BJ (cell line): ENCODE measurements at regions not wholly inside any gene's neighbourhood (a gene's known extent, or its start where the extent isn't known, plus 50 kb on each side); places are given as distances from the start of the nearest gene placed in this dataset.
A peak's percentile ranks its signal among the peaks of the same experiment; 100 is the strongest.
"Not testable (repeated sequence)": the region's sequence is repeated elsewhere in the genome, so short reads cannot be mapped to it uniquely, and the experiment has no call there.

ENCODE experiments used
- CTCF ChIA-PET: fragments of 350-600 bp; formaldehyde crosslinking; extraction: SDS; loops from one replicate; lab custom pipeline; 2021; ENCODE audit warnings: antibody characterized with exemption, inconsistent platforms; lab: Yijun Ruan, JAX
- POLR2A ChIA-PET: fragments of 300-600 bp; sonication (Branson Sonifier 250); formaldehyde crosslinking; extraction: SDS; loops from one replicate; lab custom pipeline; 2021; ENCODE audit warnings: antibody characterized with exemption; lab: Charles Lee
- DNase-seq: peaks from one replicate; pipeline ENCODE4 v3.0.0-alpha.2; 2011; ENCODE audit warnings: low read depth
- H3K27me3 ChIP-seq: 2 replicates; pipeline ENCODE4 v1.6.0; 2011; ENCODE audit warnings: low read length; ENCODE audit not compliant: control insufficient read depth, insufficient read depth
- H3K36me3 ChIP-seq: 2 replicates; pipeline ENCODE4 v1.5.1; 2011; ENCODE audit warnings: low read length; ENCODE audit not compliant: control insufficient read depth, insufficient read depth
- H3K4me3 ChIP-seq: 2 replicates; pipeline ENCODE4 v1.5.1; 2011; ENCODE audit warnings: low read depth, mild to moderate bottlenecking, control low read depth, low read length
- CTCF ChIP-seq: IDR thresholded peaks from 2 replicates; pipeline ENCODE4 v1.5.1; 2011; ENCODE audit warnings: low read depth, mild to moderate bottlenecking, control low read depth, inconsistent platforms, low read length, moderate library complexity; ENCODE audit not compliant: insufficient read depth

GRCh38 chr12:119931402-119931801, 54.3 kb upstream of the CIT start:
- Histone ChIP-seq H3K36me3 (no peaks in the 10 kb centered on the region), H3K4me3 (no peak overlapping the region), H3K27me3 (no peaks in the 10 kb centered on the region)
- TF ChIP-seq CTCF, result no peak
- ChIA-PET CTCF (no interaction called here), POLR2A (no interaction called here)
- DNase-seq, result no peak

- POLR2A ChIA-PET, result no interaction called here
Measured at GRCh38 chr12:119932921-119933320, 55.8 kb upstream of the CIT start.

GRCh38 chr12:119934780-119935179, 54.3 kb upstream of the BICDL1 start:
- H3K27me3 ChIP-seq, DNase-seq, H3K36me3 ChIP-seq, POLR2A ChIA-PET, H3K4me3 ChIP-seq: not testable (repeated sequence)
- CTCF ChIA-PET, result interaction anchor here (1.6 kb wide), 1 partner anchor 15 kb away, joined by 4 read pairs; no protein-coding TSS in a partner anchor

More at GRCh38 chr12:119932921-119933320, 55.8 kb upstream of the CIT start:
- Histone ChIP-seq H3K27me3 (no peaks in the 10 kb centered on the region), H3K4me3 (no peak overlapping the region), H3K36me3 (no peaks in the 10 kb centered on the region)
- no peak for DNase-seq
- CTCF ChIA-PET, result no interaction called here
- no peak for TF ChIP-seq CTCF

- no peak for DNase-seq
- Histone ChIP-seq H3K4me3 (no peak overlapping the region), H3K27me3 (no peaks in the 10 kb centered on the region), H3K36me3 (no peaks in the 10 kb centered on the region)
- no peak for TF ChIP-seq CTCF
- ChIA-PET CTCF (no interaction called here), POLR2A (no interaction called here)
Measured at GRCh38 chr12:119936705-119937311, 52.2 kb upstream of the BICDL1 start.

- Histone ChIP-seq H3K36me3 (no peaks in the 10 kb centered on the region), H3K27me3 (no peaks in the 10 kb centered on the region), H3K4me3 (no peak overlapping the region)
- no peak for DNase-seq
- peak; percentile 81 for TF ChIP-seq CTCF
- ChIA-PET POLR2A (no interaction called here), CTCF (interaction anchor here (0.7 kb wide), 1 partner anchor 80 kb away, joined by 3 read pairs; no protein-coding TSS in a partner anchor)
Measured at GRCh38 chr12:119938049-119938667, 50.9 kb upstream of the BICDL1 start.
